ENCODE measurements at regions not wholly inside any gene's neighbourhood (a gene's known extent, or its start where the extent isn't known, plus 50 kb on each side); places are given as distances from the start of the nearest gene placed in this dataset.
"Not testable (repeated sequence)": the region's sequence is repeated elsewhere in the genome, so short reads cannot be mapped to it uniquely, and the experiment has no call there.

DNA sequence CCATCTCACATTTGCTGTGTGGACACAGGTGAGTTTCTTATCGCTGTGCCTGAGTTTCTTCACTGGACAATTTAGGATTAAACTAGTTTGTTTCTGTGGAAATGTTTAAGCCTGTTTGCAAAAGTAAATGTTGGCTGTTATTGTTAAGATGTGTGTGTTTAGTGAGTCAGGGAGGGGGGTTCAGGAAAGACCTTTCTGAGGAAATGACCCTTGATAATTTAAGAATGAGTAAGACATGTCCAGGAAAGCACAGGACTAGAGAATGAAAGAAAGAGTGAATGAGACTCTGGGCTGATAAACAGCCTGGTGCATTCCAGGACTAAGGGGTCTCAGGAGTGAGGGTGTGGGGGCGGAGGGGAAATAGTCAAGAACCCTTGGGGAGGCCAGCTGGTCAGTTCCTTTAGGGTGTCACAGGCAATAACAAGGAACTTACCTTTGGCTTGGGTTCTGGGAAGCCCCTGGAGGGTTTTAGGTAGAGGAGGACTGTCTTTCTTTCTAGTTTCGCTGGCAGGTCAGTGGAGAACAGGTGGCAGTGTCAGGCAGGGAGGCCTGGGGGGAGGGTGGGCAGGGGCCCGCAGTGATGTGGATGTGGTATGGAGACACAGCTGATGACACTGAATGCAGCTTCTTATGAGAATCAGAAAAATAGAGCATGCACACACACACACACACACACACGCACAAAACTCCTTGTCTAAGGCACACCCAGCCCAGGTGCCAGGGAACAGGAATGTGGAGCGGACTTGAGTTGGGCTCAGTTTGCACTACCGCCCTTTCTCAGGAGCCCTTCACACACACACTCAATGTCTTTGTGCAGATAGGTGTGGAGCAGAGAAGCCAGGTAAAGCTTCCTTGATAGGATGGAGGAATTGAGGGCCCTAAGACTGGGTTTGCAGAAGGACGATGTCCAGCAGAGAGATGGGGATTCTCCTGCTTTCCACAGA, 1005.5 kb downstream of the VRK1 start:
- H3K4me2 ChIP-seq (ENCODE audit: low read length), result no peak overlapping the region
- H3K9ac ChIP-seq (ENCODE audit: low read depth, low read length), result no peak overlapping the region
- no peaks in the 10 kb centered on the region for H3K36me3 ChIP-seq (ENCODE audit: insufficient read depth, low read length)
- H3K4me1 ChIP-seq (ENCODE audit: control insufficient read depth, insufficient read depth, low read length), result no peaks in the 10 kb centered on the region
- H3K4me3 ChIP-seq (ENCODE audit: low read length), result no peak overlapping the region
- H3K27me3 ChIP-seq (ENCODE audit: control insufficient read depth, insufficient read depth, low read length), result no peaks in the 10 kb centered on the region
- H3K9me3 ChIP-seq (replicated peaks; ENCODE audit: low read length), result peaks cover 6% of the 10 kb centered on the region

DNA sequence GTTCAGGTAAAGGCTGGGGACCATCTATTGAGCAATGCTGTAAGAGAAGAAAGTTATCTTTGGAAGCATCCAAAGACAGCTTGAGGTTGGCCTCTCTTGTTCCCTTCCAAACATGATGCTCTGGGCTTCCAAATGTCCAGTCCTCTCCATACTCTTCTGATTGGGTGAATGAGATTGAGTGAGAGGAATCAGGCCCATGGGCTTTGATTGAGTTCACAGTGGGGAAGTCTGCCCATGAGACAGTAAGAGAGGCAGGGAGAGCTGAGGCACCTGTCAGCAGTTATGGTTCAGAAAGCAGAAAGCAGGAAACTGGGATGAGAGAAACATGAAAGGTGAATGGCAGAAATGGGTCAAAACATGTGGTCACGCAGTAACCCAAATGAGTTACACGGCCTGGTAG, 1006.9 kb downstream of the VRK1 start:
- no peaks in the 10 kb centered on the region for H3K36me3 ChIP-seq (ENCODE audit: insufficient read depth, low read length)
- no peak overlapping the region for H3K4me2 ChIP-seq (ENCODE audit: low read length)
- H3K9ac ChIP-seq (ENCODE audit: low read depth, low read length), result no peak overlapping the region
- H3K4me1 ChIP-seq (ENCODE audit: control insufficient read depth, insufficient read depth, low read length), result no peaks in the 10 kb centered on the region
- peaks cover 4% of the 10 kb centered on the region for H3K9me3 ChIP-seq (replicated peaks; ENCODE audit: low read length)
- H3K27me3 ChIP-seq (ENCODE audit: control insufficient read depth, insufficient read depth, low read length), result no peaks in the 10 kb centered on the region
- no peak overlapping the region for H3K4me3 ChIP-seq (ENCODE audit: low read length)

GRCh38 chr14:97806891-97807290, 1009.7 kb downstream of the VRK1 start:
- peaks cover 1% of the 10 kb centered on the region for H3K9me3 ChIP-seq (replicated peaks; ENCODE audit: low read length)
- no peaks in the 10 kb centered on the region for H3K27me3 ChIP-seq (ENCODE audit: control insufficient read depth, insufficient read depth, low read length)
- no peak overlapping the region for H3K4me2 ChIP-seq (ENCODE audit: low read length)
- H3K36me3 ChIP-seq (ENCODE audit: insufficient read depth, low read length), result no peaks in the 10 kb centered on the region
- no peak overlapping the region for H3K4me3 ChIP-seq (ENCODE audit: low read length)
- no peak overlapping the region for H3K9ac ChIP-seq (ENCODE audit: low read depth, low read length)
- no peaks in the 10 kb centered on the region for H3K4me1 ChIP-seq (ENCODE audit: control insufficient read depth, insufficient read depth, low read length)

DNA sequence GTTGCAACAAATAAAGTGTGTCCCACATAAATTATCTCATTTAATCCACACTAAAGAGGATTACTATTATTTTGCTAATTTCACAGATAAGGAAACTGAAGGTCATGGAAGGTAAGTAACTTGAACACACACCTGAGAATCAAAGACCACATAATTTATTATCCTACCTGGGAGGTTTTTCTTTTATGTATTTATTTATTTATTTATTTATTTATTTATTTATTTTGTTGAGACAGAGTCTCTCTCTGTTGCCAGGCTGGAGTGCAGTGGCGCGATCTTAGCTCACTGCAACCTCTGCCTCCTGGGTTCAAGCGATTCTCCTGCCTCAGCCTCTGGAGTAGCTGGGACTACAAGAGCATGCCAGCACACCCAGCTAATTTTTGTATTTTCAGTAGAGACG, 1011.4 kb downstream of the VRK1 start:
- not testable (repeated sequence) for H3K9ac ChIP-seq (ENCODE audit: low read depth, low read length); H3K4me3 ChIP-seq (ENCODE audit: low read length); H3K4me2 ChIP-seq (ENCODE audit: low read length); H3K9me3 ChIP-seq (replicated peaks; ENCODE audit: low read length); H3K4me1 ChIP-seq (ENCODE audit: control insufficient read depth, insufficient read depth, low read length); H3K36me3 ChIP-seq (ENCODE audit: insufficient read depth, low read length); H3K27me3 ChIP-seq (ENCODE audit: control insufficient read depth, insufficient read depth, low read length)

DNA sequence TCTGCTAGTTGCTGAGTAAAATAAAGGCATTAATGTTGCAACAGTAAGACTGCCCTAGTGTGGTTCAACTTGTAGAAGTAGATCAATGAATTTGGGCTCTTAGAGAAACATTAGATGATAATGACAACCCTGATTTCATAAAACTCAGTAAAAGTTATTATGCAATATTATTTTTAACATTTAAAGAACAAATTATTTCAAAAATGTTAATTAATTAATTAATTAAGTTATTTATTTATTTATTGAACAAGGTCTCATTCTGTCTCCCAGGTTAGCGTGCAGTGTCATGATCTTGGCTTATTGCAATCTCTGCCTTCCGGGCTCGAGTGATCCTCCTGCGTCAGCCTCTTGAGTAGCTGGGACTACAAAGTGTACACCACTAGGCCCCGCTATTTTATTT, 1016.4 kb downstream of the VRK1 start:
- no peaks in the 10 kb centered on the region for H3K36me3 ChIP-seq (ENCODE audit: insufficient read depth, low read length)
- H3K27me3 ChIP-seq (ENCODE audit: control insufficient read depth, insufficient read depth, low read length), result no peaks in the 10 kb centered on the region
- no peaks in the 10 kb centered on the region for H3K4me1 ChIP-seq (ENCODE audit: control insufficient read depth, insufficient read depth, low read length)
- H3K9me3 ChIP-seq (replicated peaks; ENCODE audit: low read length), result no peaks in the 10 kb centered on the region
- no peak overlapping the region for H3K4me2 ChIP-seq (ENCODE audit: low read length)
- no peak overlapping the region for H3K4me3 ChIP-seq (ENCODE audit: low read length)
- no peak overlapping the region for H3K9ac ChIP-seq (ENCODE audit: low read depth, low read length)

DNA sequence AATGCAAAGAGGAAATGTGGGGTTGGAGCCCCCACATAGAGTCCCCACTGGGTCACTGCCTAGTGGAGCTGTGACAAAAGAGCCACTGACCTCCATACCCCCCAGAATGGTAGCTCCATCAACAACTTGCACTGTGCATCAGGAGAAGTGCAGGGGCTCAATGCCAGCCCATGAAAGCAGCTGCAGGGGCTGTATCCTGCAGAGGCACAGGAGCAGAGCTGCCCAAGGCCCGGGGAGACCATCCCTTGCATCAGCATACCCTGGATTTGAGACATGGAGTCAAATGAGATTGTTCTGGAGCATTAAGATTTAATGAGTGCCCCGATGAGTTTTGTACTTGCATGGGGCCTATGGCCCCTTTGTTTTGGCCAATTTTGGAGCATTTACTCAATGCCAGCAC, 1023.6 kb downstream of the VRK1 start:
- Histone ChIP-seq H3K4me3 (ENCODE audit: low read length) (no peak overlapping the region), H3K36me3 (ENCODE audit: insufficient read depth, low read length) (no peaks in the 10 kb centered on the region), H3K4me1 (ENCODE audit: control insufficient read depth, insufficient read depth, low read length) (no peaks in the 10 kb centered on the region), H3K9ac (ENCODE audit: low read depth, low read length) (no peak overlapping the region), H3K27me3 (ENCODE audit: control insufficient read depth, insufficient read depth, low read length) (no peaks in the 10 kb centered on the region), H3K4me2 (ENCODE audit: low read length) (no peak overlapping the region), H3K9me3 (replicated peaks; ENCODE audit: low read length) (no peaks in the 10 kb centered on the region)

GRCh38 chr14:97824218-97824617, 1027.0 kb downstream of the VRK1 start:
- Histone ChIP-seq H3K4me1 (ENCODE audit: control insufficient read depth, insufficient read depth, low read length) (no peaks in the 10 kb centered on the region), H3K9ac (ENCODE audit: low read depth, low read length) (no peak overlapping the region), H3K27me3 (ENCODE audit: control insufficient read depth, insufficient read depth, low read length) (no peaks in the 10 kb centered on the region), H3K4me2 (ENCODE audit: low read length) (no peak overlapping the region), H3K4me3 (ENCODE audit: low read length) (no peak overlapping the region), H3K36me3 (ENCODE audit: insufficient read depth, low read length) (no peaks in the 10 kb centered on the region), H3K9me3 (replicated peaks; ENCODE audit: low read length) (no peaks in the 10 kb centered on the region)

- no peak overlapping the region for H3K4me2 ChIP-seq (ENCODE audit: low read length)
- H3K4me1 ChIP-seq (ENCODE audit: control insufficient read depth, insufficient read depth, low read length), result no peaks in the 10 kb centered on the region
- no peak overlapping the region for H3K4me3 ChIP-seq (ENCODE audit: low read length)
- no peaks in the 10 kb centered on the region for H3K9me3 ChIP-seq (replicated peaks; ENCODE audit: low read length)
- no peak overlapping the region for H3K9ac ChIP-seq (ENCODE audit: low read depth, low read length)
- no peaks in the 10 kb centered on the region for H3K36me3 ChIP-seq (ENCODE audit: insufficient read depth, low read length)
- no peaks in the 10 kb centered on the region for H3K27me3 ChIP-seq (ENCODE audit: control insufficient read depth, insufficient read depth, low read length)
Measured at GRCh38 chr14:97827746-97828145, 1030.6 kb downstream of the VRK1 start.

GRCh38 chr14:97832776-97833175, 1035.6 kb downstream of the VRK1 start:
- Histone ChIP-seq H3K4me2 (ENCODE audit: low read length) (no peak overlapping the region), H3K9me3 (replicated peaks; ENCODE audit: low read length) (peaks cover 17% of the 10 kb centered on the region), H3K4me1 (ENCODE audit: control insufficient read depth, insufficient read depth, low read length) (no peaks in the 10 kb centered on the region), H3K36me3 (ENCODE audit: insufficient read depth, low read length) (no peaks in the 10 kb centered on the region), H3K9ac (ENCODE audit: low read depth, low read length) (no peak overlapping the region), H3K4me3 (ENCODE audit: low read length) (no peak overlapping the region), H3K27me3 (ENCODE audit: control insufficient read depth, insufficient read depth, low read length) (no peaks in the 10 kb centered on the region)

GRCh38 chr14:97838986-97839385, 1041.8 kb downstream of the VRK1 start:
- Histone ChIP-seq H3K36me3 (ENCODE audit: insufficient read depth, low read length) (no peaks in the 10 kb centered on the region), H3K4me1 (ENCODE audit: control insufficient read depth, insufficient read depth, low read length) (no peaks in the 10 kb centered on the region), H3K4me2 (ENCODE audit: low read length) (no peak overlapping the region), H3K27me3 (ENCODE audit: control insufficient read depth, insufficient read depth, low read length) (no peaks in the 10 kb centered on the region), H3K4me3 (ENCODE audit: low read length) (no peak overlapping the region), H3K9ac (ENCODE audit: low read depth, low read length) (no peak overlapping the region), H3K9me3 (replicated peaks; ENCODE audit: low read length) (peaks cover 41% of the 10 kb centered on the region)

- H3K9ac ChIP-seq (ENCODE audit: low read depth, low read length), result no peak overlapping the region
- no peaks in the 10 kb centered on the region for H3K4me1 ChIP-seq (ENCODE audit: control insufficient read depth, insufficient read depth, low read length)
- H3K36me3 ChIP-seq (ENCODE audit: insufficient read depth, low read length), result no peaks in the 10 kb centered on the region
- H3K27me3 ChIP-seq (ENCODE audit: control insufficient read depth, insufficient read depth, low read length), result no peaks in the 10 kb centered on the region
- H3K9me3 ChIP-seq (replicated peaks; ENCODE audit: low read length), result peaks cover 42% of the 10 kb centered on the region
- no peak overlapping the region for H3K4me3 ChIP-seq (ENCODE audit: low read length)
- H3K4me2 ChIP-seq (ENCODE audit: low read length), result no peak overlapping the region
Measured at GRCh38 chr14:97840159-97840558, 1043.0 kb downstream of the VRK1 start.

DNA sequence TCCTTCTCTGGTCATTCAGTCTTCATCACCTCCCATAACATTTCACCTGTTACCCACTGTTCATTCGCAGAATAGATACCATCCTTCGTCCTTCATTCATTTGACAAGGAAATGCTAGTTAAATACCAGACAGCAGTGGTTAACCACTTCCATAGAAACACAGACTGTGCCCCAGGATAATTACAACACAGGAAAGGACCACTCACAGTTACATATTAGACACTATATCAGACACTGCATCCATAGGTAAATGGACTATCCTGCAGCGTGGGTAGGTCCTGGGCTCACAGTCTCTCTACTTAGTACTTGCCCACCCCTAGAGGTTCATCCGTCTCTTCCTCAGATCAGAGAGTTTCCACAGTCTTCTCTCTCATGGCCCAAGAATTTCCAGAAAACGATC, 1044.6 kb downstream of the VRK1 start:
- Histone ChIP-seq H3K4me1 (ENCODE audit: control insufficient read depth, insufficient read depth, low read length) (no peaks in the 10 kb centered on the region), H3K4me2 (ENCODE audit: low read length) (no peak overlapping the region), H3K9me3 (replicated peaks; ENCODE audit: low read length) (peaks cover 32% of the 10 kb centered on the region), H3K9ac (ENCODE audit: low read depth, low read length) (no peak overlapping the region), H3K36me3 (ENCODE audit: insufficient read depth, low read length) (no peaks in the 10 kb centered on the region), H3K27me3 (ENCODE audit: control insufficient read depth, insufficient read depth, low read length) (no peaks in the 10 kb centered on the region), H3K4me3 (ENCODE audit: low read length) (no peak overlapping the region)

Data from skeletal muscle satellite cell (primary cell).